CD14-positive monocyte (primary cell): ENCODE measurements at regions not wholly inside any gene's neighbourhood (a gene's known extent, or its start where the extent isn't known, plus 50 kb on each side); places are given as distances from the start of the nearest gene placed in this dataset.

Experiments
- DNase-seq, 3 donors: peaks; one replicate each; pipeline ENCODE4 v3.0.0-alpha.2; 2011 to 2022
- H2AFZ ChIP-seq: 2 replicates; pipeline ENCODE4 v1.6.0; 2012; ENCODE audit warnings: mild to moderate bottlenecking, low read depth, low read length, inconsistent platforms; ENCODE audit not compliant: insufficient read depth, poor library complexity, severe bottlenecking
- H3K27ac ChIP-seq, 2 donors: 1 replicate in 1 of 2; 2 replicates in 1 of 2; pipeline ENCODE4 v1.5.1; 2012 to 2013; ENCODE audit warnings: low read length in 2 of 2, control low read depth in 1 of 2, inconsistent platforms in 1 of 2, low read depth in 1 of 2, mild to moderate bottlenecking in 1 of 2
- H3K27me3 ChIP-seq, 2 donors: one replicate each; pipeline versions ENCODE4 v1.6.0 to v1.6.1; 2011 to 2013; ENCODE audit warnings: low read length in 2 of 2; ENCODE audit not compliant: control insufficient read depth in 2 of 2, insufficient read depth in 2 of 2
- H3K36me3 ChIP-seq, 2 donors: replicated peaks in 1 of 2; 1 replicate in 1 of 2; 2 replicates in 1 of 2; pipeline versions ENCODE4 v1.5.1 to v1.6.1; 2012 to 2013; ENCODE audit warnings: low read length in 2 of 2, control low read depth in 1 of 2, inconsistent platforms in 1 of 2, mild to moderate bottlenecking in 1 of 2; ENCODE audit not compliant: insufficient read depth in 2 of 2, control insufficient read depth in 1 of 2
- H3K4me1 ChIP-seq, 2 donors: 1 replicate in 1 of 2; 2 replicates in 1 of 2; pipeline versions ENCODE4 v1.5.1 to v1.6.1; 2012 to 2013; ENCODE audit warnings: low read length in 2 of 2, control low read depth in 1 of 2, inconsistent platforms in 1 of 2, mild to moderate bottlenecking in 1 of 2, moderate library complexity in 1 of 2; ENCODE audit not compliant: insufficient read depth in 2 of 2, control insufficient read depth in 1 of 2
- H3K4me2 ChIP-seq: replicated peaks from 2 replicates; pipeline ENCODE3; 2012; ENCODE audit warnings: low read length, moderate library complexity, mild to moderate bottlenecking; ENCODE audit not compliant: poor library complexity, severe bottlenecking; ENCODE audit errors: extremely low read depth
- H3K4me3 ChIP-seq, 3 experiments: fragments of 200-600 bp in 1 of 3; sonication (generic) in 1 of 3; replicated peaks in 1 of 3; 1 replicate in 2 of 3; 2 replicates in 1 of 3; pipeline ENCODE4 v1.5.1; 2011 to 2013; ENCODE audit warnings: low read length in 3 of 3, mild to moderate bottlenecking in 3 of 3, control low read depth in 2 of 3, low read depth in 2 of 3, inconsistent platforms in 1 of 3, moderate library complexity in 1 of 3
- H3K79me2 ChIP-seq: 2 replicates; pipeline ENCODE4 v1.6.0; 2012; ENCODE audit warnings: mild to moderate bottlenecking, control low read depth, inconsistent platforms, low read length, moderate library complexity; ENCODE audit not compliant: insufficient read depth
- H3K9ac ChIP-seq: 2 replicates; pipeline ENCODE4 v1.6.0; 2017; ENCODE audit warnings: low read length, mild to moderate bottlenecking; ENCODE audit not compliant: insufficient read depth, poor library complexity, severe bottlenecking
- H3K9me3 ChIP-seq, 2 donors: replicated peaks in 1 of 2; 1 replicate in 1 of 2; 2 replicates in 1 of 2; pipeline versions ENCODE4 v1.5.1 to v1.6.1; 2012 to 2013; ENCODE audit warnings: low read length in 2 of 2, control low read depth in 1 of 2; ENCODE audit not compliant: control insufficient read depth in 1 of 2, insufficient read depth in 1 of 2
- H4K20me1 ChIP-seq: 2 replicates; pipeline ENCODE4 v1.6.0; 2012; ENCODE audit warnings: mild to moderate bottlenecking, low read length, control low read depth, moderate library complexity; ENCODE audit not compliant: insufficient read depth
- H3K27ac Mint-ChIP-seq, 7 donors: one replicate each; pipeline ENCODE4 v1.8.0; 2020; ENCODE audit warnings: mild to moderate bottlenecking in 7 of 7, mixed read lengths in 7 of 7, moderate library complexity in 6 of 7, inconsistent platforms in 2 of 7
- H3K27me3 Mint-ChIP-seq, 3 donors: one replicate each; pipeline ENCODE4 v1.8.0; 2021 to 2022; ENCODE audit warnings: low read depth in 3 of 3, mild to moderate bottlenecking in 3 of 3, mixed read lengths in 3 of 3, moderate library complexity in 3 of 3, inconsistent platforms in 1 of 3
- H3K36me3 Mint-ChIP-seq, 2 donors: one replicate each; pipeline ENCODE4 v1.8.0; 2020; ENCODE audit warnings: mixed read lengths in 2 of 2, inconsistent platforms in 1 of 2, mild to moderate bottlenecking in 1 of 2
- H3K4me1 Mint-ChIP-seq: one replicate; pipeline ENCODE4 v1.8.0; 2020; ENCODE audit warnings: mild to moderate bottlenecking, mixed read lengths
- H3K4me3 Mint-ChIP-seq, 2 donors: one replicate each; pipeline ENCODE4 v1.8.0; 2020; ENCODE audit warnings: mild to moderate bottlenecking in 2 of 2, mixed read lengths in 2 of 2, moderate library complexity in 1 of 2
- H3K9me3 Mint-ChIP-seq, 7 donors: one replicate each; pipeline ENCODE4 v1.8.0; 2020 to 2022; ENCODE audit warnings: mixed read lengths in 7 of 7, mild to moderate bottlenecking in 6 of 7, moderate library complexity in 6 of 7, inconsistent platforms in 2 of 7
- WGBS: methylation state at CpG from one replicate; pipeline ENCODE4 v1.1.5; 2013; ENCODE audit warnings: missing lambda C conversion rate; ENCODE audit not compliant: insufficient coverage; 5-methylcytosine and 5-hydroxymethylcytosine counted together
- intact Hi-C, 2 donors: fragments of 100-400 bp; cut with micrococcal nuclease; formaldehyde crosslinking; loops; one replicate each; pipeline versions ENCODE4 v1.15.0 to v1.15.1; 2023
- TF ChIP-seq, protein P1 (sequence below): fragments of 200-600 bp; IDR thresholded peaks from one replicate; pipeline ENCODE4 v1.8.0; 2022; ENCODE audit warnings: antibody characterized with exemption, mild to moderate bottlenecking

DNA sequence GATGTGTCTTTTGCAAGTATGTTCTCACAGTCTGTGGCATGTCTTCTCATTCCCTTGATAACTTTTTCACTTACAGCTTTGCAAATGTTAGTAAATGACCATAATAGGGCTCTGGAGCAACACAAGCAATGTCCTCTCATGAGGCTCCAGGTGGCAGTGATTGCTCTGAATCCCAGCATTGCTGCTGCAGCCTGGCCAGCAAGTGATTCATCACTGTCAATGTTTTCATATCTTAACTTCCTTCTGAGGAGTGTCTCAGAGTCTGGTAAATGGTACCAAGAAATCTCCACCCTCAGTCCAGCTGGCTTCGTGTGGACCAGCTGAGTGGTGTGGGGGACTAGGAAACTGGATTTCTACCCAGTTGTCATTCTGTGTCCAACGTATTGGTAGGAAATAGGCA, 139.6 kb downstream of the MYLK4 start:
- intact Hi-C loops, result no loop called here
- Histone ChIP-seq H4K20me1 (no peaks in the 10 kb centered on the region), H3K27ac (no peak overlapping the region), H3K27me3 (no peaks in the 10 kb centered on the region), H3K4me1 (no peaks in the 10 kb centered on the region), H3K4me3 (no peak overlapping the region), H3K36me3 (no peaks in the 10 kb centered on the region), H3K9me3 (no peaks in the 10 kb centered on the region), H3K9ac (no peak overlapping the region), H2AFZ (no peak overlapping the region), H3K4me2 (no peak overlapping the region), H3K79me2 (no peaks in the 10 kb centered on the region)
- WGBS, result no CpG with 5 or more reads among the region's 2 CpGs
- Mint-ChIP-seq H3K36me3 (no peaks in the 10 kb centered on the region), H3K27ac (no peak overlapping the region), H3K9me3 (peaks cover 2 to 5% (median 4%) of the 10 kb centered on the region in 7 donors), H3K4me3 (no peak overlapping the region), H3K4me1 (no peaks in the 10 kb centered on the region), H3K27me3 (peaks cover 0 to 13% (median 10%) of the 10 kb centered on the region in 3 donors)
- TF ChIP-seq, protein P1, sequence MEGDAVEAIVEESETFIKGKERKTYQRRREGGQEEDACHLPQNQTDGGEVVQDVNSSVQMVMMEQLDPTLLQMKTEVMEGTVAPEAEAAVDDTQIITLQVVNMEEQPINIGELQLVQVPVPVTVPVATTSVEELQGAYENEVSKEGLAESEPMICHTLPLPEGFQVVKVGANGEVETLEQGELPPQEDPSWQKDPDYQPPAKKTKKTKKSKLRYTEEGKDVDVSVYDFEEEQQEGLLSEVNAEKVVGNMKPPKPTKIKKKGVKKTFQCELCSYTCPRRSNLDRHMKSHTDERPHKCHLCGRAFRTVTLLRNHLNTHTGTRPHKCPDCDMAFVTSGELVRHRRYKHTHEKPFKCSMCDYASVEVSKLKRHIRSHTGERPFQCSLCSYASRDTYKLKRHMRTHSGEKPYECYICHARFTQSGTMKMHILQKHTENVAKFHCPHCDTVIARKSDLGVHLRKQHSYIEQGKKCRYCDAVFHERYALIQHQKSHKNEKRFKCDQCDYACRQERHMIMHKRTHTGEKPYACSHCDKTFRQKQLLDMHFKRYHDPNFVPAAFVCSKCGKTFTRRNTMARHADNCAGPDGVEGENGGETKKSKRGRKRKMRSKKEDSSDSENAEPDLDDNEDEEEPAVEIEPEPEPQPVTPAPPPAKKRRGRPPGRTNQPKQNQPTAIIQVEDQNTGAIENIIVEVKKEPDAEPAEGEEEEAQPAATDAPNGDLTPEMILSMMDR, result no peak
- no peak for DNase-seq

DNA sequence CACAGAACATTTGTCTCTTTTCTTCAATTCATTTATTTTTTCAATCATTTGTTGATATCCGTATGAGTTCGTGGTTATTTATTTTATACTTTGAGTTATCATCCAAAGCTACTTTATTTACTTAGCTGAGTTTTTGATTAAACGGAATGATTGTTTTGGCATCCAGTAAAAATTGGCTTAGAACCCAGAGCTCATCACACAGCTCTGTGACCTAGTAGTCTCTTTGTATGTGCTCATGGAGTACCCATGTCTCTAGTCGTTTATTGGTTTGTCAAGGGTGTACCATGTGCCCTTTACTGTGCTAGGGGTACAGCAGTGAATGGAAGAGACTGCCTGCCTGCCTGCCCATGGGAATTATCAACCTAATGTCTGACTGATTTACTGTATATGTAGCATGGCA, 142.2 kb downstream of the MYLK4 start:
- Histone ChIP-seq H3K27ac (no peak overlapping the region), H3K79me2 (no peaks in the 10 kb centered on the region), H3K9ac (no peak overlapping the region), H3K4me3 (no peak overlapping the region), H3K9me3 (no peaks in the 10 kb centered on the region), H3K4me2 (no peak overlapping the region), H3K27me3 (no peaks in the 10 kb centered on the region), H4K20me1 (no peaks in the 10 kb centered on the region), H3K36me3 (no peaks in the 10 kb centered on the region), H3K4me1 (no peaks in the 10 kb centered on the region), H2AFZ (no peak overlapping the region)
- Mint-ChIP-seq H3K4me3 (no peak overlapping the region), H3K27ac (no peak overlapping the region), H3K36me3 (no peaks in the 10 kb centered on the region), H3K4me1 (no peaks in the 10 kb centered on the region), H3K9me3 (no peaks in the 10 kb centered on the region), H3K27me3 (peaks cover 7 to 9% (median 8%) of the 10 kb centered on the region in 3 donors)
- TF ChIP-seq, protein P1, result no peak
- intact Hi-C loops, result no loop called here
- no peak for DNase-seq
- WGBS, result 0% methylated on average over 1 of the region's 4 CpGs
